NOMO-1 treated with dmso at 0.1 percent for 144 hours (cell line): ENCODE measurements at regions not wholly inside any gene's neighbourhood (a gene's known extent, or its start where the extent isn't known, plus 50 kb on each side); places are given as distances from the start of the nearest gene placed in this dataset.

Experiments
- DNase-seq: peaks from one replicate; lab custom pipeline; 2025; ENCODE audit not compliant: unreplicated experiment; lab: John Stamatoyannopoulos, UW

DNA sequence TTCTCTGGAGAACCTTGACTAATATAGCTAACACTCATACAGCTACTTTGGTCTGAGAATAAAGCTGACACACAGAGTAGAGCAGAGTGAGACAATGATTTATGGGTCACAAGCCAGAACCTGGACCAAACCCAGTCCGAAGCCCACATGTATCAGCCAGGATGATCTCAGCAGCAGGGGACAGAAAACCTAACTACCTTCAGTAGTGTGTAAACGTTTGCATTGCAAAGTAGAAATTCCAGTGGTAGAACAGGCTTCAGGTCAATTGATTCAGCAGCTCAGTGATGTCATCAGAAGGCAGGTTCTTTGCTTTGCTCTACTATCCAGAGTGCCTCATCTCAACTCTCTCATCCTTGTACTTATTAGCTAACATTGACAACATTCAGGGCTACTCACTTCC is 62.5 kb upstream of the PALS2 start:
- DNase-seq: no peak

DNA sequence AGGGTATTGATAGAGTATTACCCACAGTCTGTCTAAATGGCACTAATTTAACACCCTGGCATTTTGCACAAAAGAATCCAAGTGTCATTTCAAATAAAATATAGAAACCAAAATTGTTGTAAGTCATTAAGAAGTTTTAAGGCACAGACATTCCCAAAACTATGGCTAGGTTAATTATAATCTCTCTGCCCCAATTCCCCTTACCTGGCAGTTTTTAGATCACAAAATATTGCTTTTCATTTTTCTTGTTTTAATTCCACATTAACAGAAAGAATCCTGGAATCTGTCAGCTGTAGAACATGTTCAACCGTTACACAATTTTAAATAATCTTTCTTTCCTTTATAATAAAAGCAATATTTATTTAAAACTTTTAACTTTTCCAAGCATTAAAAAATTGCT is 56.1 kb upstream of the PALS2 start:
- no peak for DNase-seq

DNA sequence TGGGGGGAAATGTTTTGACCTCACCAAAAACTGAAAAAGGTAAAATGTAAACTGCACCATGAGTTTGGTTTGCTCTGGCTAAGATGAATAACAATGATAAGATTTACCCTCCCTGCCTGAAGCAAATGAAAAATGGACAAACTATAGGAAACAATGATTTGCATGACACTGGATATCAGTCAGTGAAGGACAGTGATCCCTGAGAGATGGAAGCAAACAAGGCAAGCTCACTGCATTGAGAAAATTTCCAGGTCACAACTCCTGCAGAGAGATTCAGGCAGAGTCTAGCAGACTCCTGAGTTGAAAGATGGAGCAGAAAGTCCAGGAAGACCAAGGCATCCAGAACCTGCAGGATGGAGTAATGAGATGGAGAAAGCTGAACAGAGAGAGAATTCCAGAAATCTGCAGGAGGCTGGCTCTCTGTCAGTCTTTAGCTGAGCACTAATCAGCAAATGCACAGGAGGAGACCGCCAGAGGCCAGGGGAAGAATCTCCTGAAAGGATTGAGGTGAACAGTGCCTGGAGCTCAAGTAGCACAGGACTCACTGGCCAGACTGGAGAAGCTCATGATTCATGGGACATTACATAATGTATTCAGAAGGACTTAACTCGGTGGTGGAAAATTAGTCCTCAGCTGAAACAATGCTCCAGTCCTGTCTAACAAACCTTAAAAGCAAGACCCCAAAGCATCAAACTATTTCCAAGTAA is 51.2 kb upstream of the PALS2 start:
- DNase-seq: no peak
